Panc1 (cell line): ENCODE measurements at regions not wholly inside any gene's neighbourhood (a gene's known extent, or its start where the extent isn't known, plus 50 kb on each side); places are given as distances from the start of the nearest gene placed in this dataset.
A peak's percentile ranks its signal among the peaks of the same experiment; 100 is the strongest.

Experiments used
- ATAC-seq: fragments of 200-7000 bp; cut with Tn5 transposase; 2 replicates; pipeline ENCODE4 v1.9.1; 2020; ENCODE audit warnings: mild to moderate bottlenecking, moderate library complexity
- BruUV-seq: library from RNA; stranded (reverse); fragments of 400-500 nt; replicated peaks from 2 replicates; lab custom pipeline; 2021; lab: Mats Ljungman, UMichigan
- CTCF ChIA-PET: fragments of 300-600 bp; sonication (Branson Sonifier 250); formaldehyde crosslinking; loops from one replicate; lab custom pipeline; 2022; ENCODE audit warnings: antibody characterized with exemption; lab: Charles Lee
- POLR2A ChIA-PET: fragments of 300-600 bp; sonication (Branson Sonifier 250); formaldehyde crosslinking; loops from one replicate; lab custom pipeline; 2022; ENCODE audit warnings: antibody characterized with exemption; lab: Charles Lee
- DNase-seq: peaks from one replicate; pipeline ENCODE4 v3.0.0-alpha.2; 2010; ENCODE audit warnings: low read depth, low spot score
- H3K27ac ChIP-seq: 2 replicates; pipeline ENCODE4 v1.5.1; 2011; ENCODE audit warnings: mild to moderate bottlenecking, low read length, inconsistent platforms
- H3K27me3 ChIP-seq: fragments of 200-500 bp; sonication (Bioruptor generic); 2 replicates; pipeline ENCODE4 v1.6.0; 2014; ENCODE audit warnings: low read length, inconsistent platforms; ENCODE audit not compliant: control insufficient read depth, insufficient read depth
- H3K36me3 ChIP-seq: fragments of 200-500 bp; sonication (Bioruptor generic); 2 replicates; pipeline ENCODE4 v1.5.1; 2014; ENCODE audit warnings: inconsistent platforms, mild to moderate bottlenecking, low read length, moderate library complexity; ENCODE audit not compliant: control insufficient read depth, insufficient read depth
- H3K4me1 ChIP-seq: 2 replicates; pipeline ENCODE4 v1.5.1; 2011; ENCODE audit warnings: inconsistent platforms, mild to moderate bottlenecking, low read length, moderate library complexity; ENCODE audit not compliant: control insufficient read depth, insufficient read depth
- H3K4me3 ChIP-seq, 2 experiments: 2 replicates each; pipeline ENCODE4 v1.5.1; 2011 to 2012; ENCODE audit warnings: low read depth in 2 of 2, low read length in 2 of 2, mild to moderate bottlenecking in 2 of 2, inconsistent platforms in 1 of 2, moderate library complexity in 1 of 2
- H3K9me3 ChIP-seq: fragments of 200-500 bp; sonication (Bioruptor generic); 2 replicates; pipeline ENCODE4 v1.5.1; 2014; ENCODE audit warnings: low read depth, mild to moderate bottlenecking, inconsistent platforms, low read length, moderate library complexity; ENCODE audit not compliant: control insufficient read depth, insufficient read depth
- CTCF ChIP-seq: fragments of 450-650 bp; IDR thresholded peaks from 2 replicates; pipeline ENCODE4 v1.5.1; 2017; ENCODE audit warnings: mild to moderate bottlenecking
- POLR2AphosphoS5 ChIP-seq: IDR thresholded peaks from 2 replicates; pipeline ENCODE4 v1.6.1; 2012; ENCODE audit warnings: mild to moderate bottlenecking, low read depth, low read length, moderate library complexity
- REST ChIP-seq, 2 experiments: IDR thresholded peaks; 2 replicates each; pipeline ENCODE4 v1.6.1; 2011 to 2012; ENCODE audit warnings: low read depth in 2 of 2, control low read depth in 1 of 2, low read length in 1 of 2, mild to moderate bottlenecking in 1 of 2, moderate library complexity in 1 of 2; ENCODE audit not compliant: insufficient read depth in 1 of 2
- SIN3A ChIP-seq: IDR thresholded peaks from 2 replicates; pipeline ENCODE4 v1.6.1; 2012; ENCODE audit warnings: low read depth, mild to moderate bottlenecking, low read length, moderate library complexity, borderline replicate concordance; ENCODE audit not compliant: insufficient read depth
- TCF7L2 ChIP-seq: IDR thresholded peaks from 2 replicates; pipeline ENCODE4 v1.6.1; 2011; ENCODE audit warnings: mild to moderate bottlenecking, low read depth, low read length, inconsistent platforms
- in situ Hi-C: cut with HindIII; loops from 2 replicates; pipeline ENCODE4 v1.10.0; 2016; ENCODE audit warnings: low sequenced_read_pairs, low pct_unique_long_range_greater_than_20kb
- intact Hi-C: fragments of 100-400 bp; cut with micrococcal nuclease; formaldehyde crosslinking; loops from one replicate; pipeline ENCODE4 v1.10.0; 2022; ENCODE audit not compliant: unreplicated experiment

DNA sequence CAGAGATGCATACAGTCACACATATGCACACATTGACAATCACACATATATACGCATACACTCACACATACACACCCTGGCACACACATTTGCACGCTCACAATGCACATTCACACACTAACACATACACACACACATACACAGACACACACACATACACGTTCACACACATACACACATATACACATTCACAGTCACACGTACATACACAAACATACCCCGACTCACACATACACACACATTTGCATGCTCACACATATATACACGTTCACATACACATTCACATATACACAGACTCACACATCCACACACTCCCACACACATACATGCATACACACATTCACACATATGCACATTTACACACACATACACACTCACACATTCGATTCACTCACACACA, 366.8 kb upstream of the ID4 start:
- POLR2A ChIA-PET, result no interaction called here
- CTCF ChIA-PET, result no interaction called here
- Histone ChIP-seq H3K4me3 (no peak overlapping the region), H3K4me1 (peaks cover 10% of the 10 kb centered on the region), H3K27me3 (no peaks in the 10 kb centered on the region), H3K27ac (no peak overlapping the region), H3K9me3 (no peaks in the 10 kb centered on the region), H3K36me3 (no peaks in the 10 kb centered on the region)
- in situ Hi-C loops (no loop called here), intact Hi-C loops (no loop called here)
- DNase-seq, result no peak
- BruUV-seq, result no TSS peak
- no peak for ATAC-seq
- TF ChIP-seq SIN3A (no peak), CTCF (no peak), POLR2AphosphoS5 (no peak), TCF7L2 (no peak), REST (IDR thresholded peaks at IDR 0.05; ENCODE audit: insufficient read depth in 1 of 2, low read depth in 2 of 2, low read length in 1 of 2) (no peak)

- no peak for TF ChIP-seq CTCF
- no peak for TF ChIP-seq TCF7L2
- no peak for TF ChIP-seq REST (IDR thresholded peaks at IDR 0.05; ENCODE audit: insufficient read depth in 1 of 2, low read depth in 2 of 2, low read length in 1 of 2)
- no peak for TF ChIP-seq SIN3A
- TF ChIP-seq POLR2AphosphoS5, result no peak
- ChIA-PET CTCF (no interaction called here), POLR2A (no interaction called here)
- no peaks in the 10 kb centered on the region for H3K4me1 ChIP-seq
- H3K27me3 ChIP-seq, result no peaks in the 10 kb centered on the region
- H3K9me3 ChIP-seq, result no peaks in the 10 kb centered on the region
- H3K27ac ChIP-seq, result no peak overlapping the region
- intact Hi-C loops, result no loop called here
- DNase-seq, result peak; percentile 54
- no peak for ATAC-seq
- BruUV-seq, result no TSS peak
- H3K36me3 ChIP-seq, result no peaks in the 10 kb centered on the region
- H3K4me3 ChIP-seq, result no peak overlapping the region
- in situ Hi-C loops, result no loop called here
Observed at GRCh38 chr6:19472153-19472552, 365.0 kb upstream of the ID4 start.
